IMR-90 (cell line): ENCODE measurements at regions not wholly inside any gene's neighbourhood (a gene's known extent, or its start where the extent isn't known, plus 50 kb on each side); places are given as distances from the start of the nearest gene placed in this dataset.

Source experiments
- ATAC-seq: fragments of 200-7000 bp; cut with Tn5 transposase; 2 replicates; pipeline ENCODE4 v1.9.1; 2020; ENCODE audit warnings: low read depth, mild to moderate bottlenecking, moderate library complexity
- BruUV-seq: library from RNA; stranded (reverse); fragments of 400-500 nt; replicated peaks from 2 replicates; lab custom pipeline; 2021; lab: Mats Ljungman, UMichigan
- CTCF ChIA-PET: fragments of 300-600 bp; formaldehyde crosslinking; extraction: SDS; loops from one replicate; lab custom pipeline; 2021; ENCODE audit warnings: antibody characterized with exemption; lab: Yijun Ruan, JAX
- POLR2A ChIA-PET: fragments of 300-600 bp; sonication (Branson Sonifier 250); formaldehyde crosslinking; loops from one replicate; lab custom pipeline; 2022; ENCODE audit warnings: antibody characterized with exemption; ENCODE audit not compliant: unreplicated experiment; lab: Charles Lee
- DNase-seq: peaks from one replicate; pipeline ENCODE4 v3.0.0; 2013
- H2AFZ ChIP-seq: replicated peaks from 2 replicates; pipeline ENCODE3; 2013; ENCODE audit warnings: low read length, mild to moderate bottlenecking; ENCODE audit not compliant: poor library complexity
- H2AK5ac ChIP-seq: 2 replicates; pipeline ENCODE4 v1.6.1; 2013; ENCODE audit warnings: low read depth, low read length, inconsistent platforms
- H2AK9ac ChIP-seq: replicated peaks from 2 replicates; pipeline ENCODE3; 2013; ENCODE audit warnings: mild to moderate bottlenecking, low read depth, low read length, moderate library complexity; ENCODE audit not compliant: poor library complexity
- H2BK120ac ChIP-seq: 2 replicates; pipeline ENCODE4 v1.6.1; 2013; ENCODE audit warnings: low read depth, low read length, inconsistent platforms
- H2BK15ac ChIP-seq: 3 replicates; pipeline ENCODE4 v1.6.1; 2013; ENCODE audit warnings: low read depth, low read length, inconsistent platforms
- H2BK20ac ChIP-seq: 2 replicates; pipeline ENCODE4 v1.6.1; 2013; ENCODE audit warnings: low read depth, mild to moderate bottlenecking, inconsistent platforms, low read length, moderate library complexity
- H2BK5ac ChIP-seq: 2 replicates; pipeline ENCODE4 v1.6.1; 2013; ENCODE audit warnings: mild to moderate bottlenecking, low read depth, low read length, inconsistent platforms; ENCODE audit not compliant: poor library complexity, severe bottlenecking
- H3K14ac ChIP-seq: replicated peaks from 2 replicates; pipeline ENCODE4 v1.6.1; 2013; ENCODE audit warnings: low read depth, low read length, inconsistent platforms
- H3K18ac ChIP-seq: 2 replicates; pipeline ENCODE4 v1.6.1; 2013; ENCODE audit warnings: low read depth, low read length, control low read depth
- H3K23ac ChIP-seq: 2 replicates; pipeline ENCODE4 v1.6.1; 2013; ENCODE audit warnings: low read depth, low read length, inconsistent platforms
- H3K27ac ChIP-seq: 2 replicates; pipeline ENCODE4 v1.5.1; 2013; ENCODE audit warnings: mild to moderate bottlenecking, control low read depth, low read length; ENCODE audit not compliant: insufficient read depth
- H3K27me3 ChIP-seq: 2 replicates; pipeline ENCODE4 v1.6.1; 2013; ENCODE audit warnings: low read length; ENCODE audit not compliant: control insufficient read depth, insufficient read depth
- H3K36me3 ChIP-seq: 2 replicates; pipeline ENCODE4 v1.6.1; 2013; ENCODE audit warnings: low read length, mixed read lengths; ENCODE audit not compliant: control insufficient read depth, insufficient read depth
- H3K4ac ChIP-seq: 2 replicates; pipeline ENCODE4 v1.6.1; 2013; ENCODE audit warnings: low read depth, low read length, inconsistent platforms
- H3K4me1 ChIP-seq: 2 replicates; pipeline ENCODE4 v1.6.1; 2013; ENCODE audit warnings: low read length, mixed read lengths; ENCODE audit not compliant: control insufficient read depth, insufficient read depth
- H3K4me2 ChIP-seq: 2 replicates; pipeline ENCODE4 v1.6.1; 2013; ENCODE audit warnings: low read depth, mild to moderate bottlenecking, control low read depth, low read length, moderate library complexity
- H3K4me3 ChIP-seq: 2 replicates; pipeline ENCODE4 v1.5.1; 2013; ENCODE audit warnings: low read depth, mild to moderate bottlenecking, control low read depth, low read length, moderate library complexity; ENCODE audit not compliant: insufficient read depth
- H3K56ac ChIP-seq: 2 replicates; pipeline ENCODE4 v1.6.1; 2013; ENCODE audit warnings: low read length, inconsistent platforms; ENCODE audit not compliant: insufficient read depth; ENCODE audit errors: extremely low read depth
- H3K79me1 ChIP-seq, 2 experiments: 2 replicates each; pipeline ENCODE4 v1.6.1; 2013; ENCODE audit warnings: low read length in 2 of 2, inconsistent platforms in 1 of 2, low read depth in 1 of 2
- H3K9ac ChIP-seq: 2 replicates; pipeline ENCODE4 v1.6.1; 2013; ENCODE audit warnings: low read depth, low read length, control low read depth
- H3K9me1 ChIP-seq: 2 replicates; pipeline ENCODE4 v1.6.1; 2013; ENCODE audit warnings: low read length, inconsistent platforms; ENCODE audit not compliant: insufficient read depth
- H3K9me3 ChIP-seq: 2 replicates; pipeline ENCODE4 v1.6.1; 2013; ENCODE audit warnings: low read length; ENCODE audit not compliant: control insufficient read depth, insufficient read depth
- H4K20me1 ChIP-seq: 2 replicates; pipeline ENCODE4 v1.6.1; 2013; ENCODE audit warnings: low read length, inconsistent platforms; ENCODE audit not compliant: insufficient read depth
- H4K5ac ChIP-seq: 2 replicates; pipeline ENCODE4 v1.6.1; 2013; ENCODE audit warnings: mild to moderate bottlenecking, low read depth, low read length, control low read depth
- H4K8ac ChIP-seq, 2 experiments: 2 replicates each; pipeline ENCODE4 v1.6.1; 2013; ENCODE audit warnings: low read depth in 2 of 2, low read length in 2 of 2, control low read depth in 1 of 2, inconsistent platforms in 1 of 2
- H4K91ac ChIP-seq: 2 replicates; pipeline ENCODE4 v1.6.1; 2013; ENCODE audit warnings: low read depth, low read length, inconsistent platforms; ENCODE audit not compliant: insufficient read depth
- BHLHE40 ChIP-seq: fragments of 150-350 bp; IDR thresholded peaks from 2 replicates; pipeline ENCODE4 v1.6.1; 2016; ENCODE audit warnings: mild to moderate bottlenecking, low read depth, low read length
- CHD1 ChIP-seq: IDR thresholded peaks from 2 replicates; pipeline ENCODE4 v1.6.1; 2012; ENCODE audit warnings: low read depth, low read length, improper control_type of control experiment
- MXI1 ChIP-seq: IDR thresholded peaks from 2 replicates; pipeline ENCODE4 v1.6.1; 2012; ENCODE audit warnings: low read depth, mild to moderate bottlenecking, low read length, moderate library complexity, borderline replicate concordance
- NFE2L2 ChIP-seq: fragments of 150-350 bp; IDR thresholded peaks from 2 replicates; pipeline ENCODE4 v1.6.1; 2016; ENCODE audit warnings: low read depth, mild to moderate bottlenecking, low read length
- RCOR1 ChIP-seq: IDR thresholded peaks from 2 replicates; pipeline ENCODE4 v1.6.1; 2012; ENCODE audit warnings: mild to moderate bottlenecking, low read length, improper control_type of control experiment; ENCODE audit not compliant: insufficient replicate concordance
- WGBS, 2 experiments: methylation state at CpG; one replicate each; pipeline versions ENCODE4 v1.1.5 to v1.1.7; 2013; ENCODE audit warnings: missing lambda C conversion rate in 2 of 2; ENCODE audit not compliant: insufficient read length in 1 of 2; ENCODE audit errors: extremely low coverage in 2 of 2; 5-methylcytosine and 5-hydroxymethylcytosine counted together
- dilution Hi-C: fragments of 300-500 bp; cut with HindIII; formaldehyde crosslinking; loops from one replicate; pipeline ENCODE4 v1.14.3; 2018; ENCODE audit warnings: low sequenced_read_pairs; ENCODE audit not compliant: unreplicated experiment
- in situ Hi-C: fragments of 300-500 bp; cut with MboI; formaldehyde crosslinking; loops from 3 replicates; pipeline ENCODE4 v1.14.3; 2019; ENCODE audit warnings: low sequenced_read_pairs, inconsistent platforms, mixed read lengths
- intact Hi-C: fragments of 100-400 bp; cut with micrococcal nuclease; formaldehyde crosslinking; loops from 2 replicates; pipeline ENCODE4 v1.10.0; 2022

DNA sequence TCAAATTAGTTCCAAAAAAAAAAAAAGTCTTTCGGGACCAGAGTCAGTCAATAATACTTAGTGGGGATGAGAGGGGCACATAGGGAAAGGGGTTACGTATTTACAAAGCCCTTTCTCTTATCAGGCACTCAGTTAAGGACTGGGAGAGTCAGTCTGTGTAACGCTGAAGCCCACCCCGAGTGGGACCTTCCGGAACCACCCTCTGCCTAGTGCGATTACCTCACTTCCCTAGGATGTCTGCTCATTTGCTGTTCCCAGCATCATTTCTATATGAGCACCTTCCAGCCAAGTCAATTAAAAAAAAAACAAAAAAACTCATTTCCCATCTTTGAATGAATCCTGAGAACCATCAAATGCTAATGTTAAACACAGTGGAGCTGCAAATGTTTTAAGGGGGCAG is 76.9 kb downstream of the BMP4 start:
- Histone ChIP-seq H3K18ac (no peak overlapping the region; the same call in 1 of the 2 replicates), H3K27ac (no peak overlapping the region), H2BK120ac (0 out of 2 replicates have a peak overlapping the region, but pooled peaks have one; percentile 8), H3K36me3 (no peaks in the 10 kb centered on the region), H3K56ac (no peak overlapping the region), H3K9me1 (peaks cover 4% of the 10 kb centered on the region; the same call in 1 of the 2 replicates), H2AK9ac (no peak overlapping the region), H2BK5ac (no peak overlapping the region), H3K79me1 (no peaks in the 10 kb centered on the region), H2AK5ac (peak overlapping the region; percentile 11; the same call in 1 of the 2 replicates), H3K14ac (peak overlapping the region; percentile 21; the same call in 1 of the 2 replicates), H3K4me1 (peaks cover 4% of the 10 kb centered on the region), H3K4me3 (no peak overlapping the region), H4K5ac (peak overlapping the region; percentile 11; the same call in 1 of the 2 replicates), H3K23ac (no peak overlapping the region), H3K4me2 (no peak overlapping the region), H2AFZ (no peak overlapping the region), H3K9me3 (no peaks in the 10 kb centered on the region), H4K20me1 (no peaks in the 10 kb centered on the region), H3K27me3 (no peaks in the 10 kb centered on the region), H2BK15ac (no peak overlapping the region), H2BK20ac (peak overlapping the region; percentile 58), H4K8ac (no peak overlapping the region), H3K4ac (peak overlapping the region; percentile 53), H4K91ac (no peak overlapping the region), H3K9ac (no peak overlapping the region)
- dilution Hi-C loops = no loop called here
- WGBS, 2 experiments = 83% methylated on average over 2 of the region's 6 CpGs; no CpG with 5 or more reads in 1 of the 2 experiments
- DNase-seq (no peak), ATAC-seq (no peak)
- ChIA-PET POLR2A (no interaction called here), CTCF (interaction anchor here (0.7 kb wide), 1 partner anchor 416 kb away, joined by 5 read pairs; no protein-coding TSS in a partner anchor)
- TF ChIP-seq NFE2L2 (no peak), RCOR1 (no peak), CHD1 (no peak), MXI1 (no peak), BHLHE40 (no peak)
- no TSS peak for BruUV-seq
- intact Hi-C loops = loop anchor here (5.0 kb wide), 1 partner anchor 68 kb away; no protein-coding TSS in a partner anchor
- in situ Hi-C loops = no loop called here
